ENCODE measurements at regions not wholly inside any gene's neighbourhood (a gene's known extent, or its start where the extent isn't known, plus 50 kb on each side); places are given as distances from the start of the nearest gene placed in this dataset.

DNA sequence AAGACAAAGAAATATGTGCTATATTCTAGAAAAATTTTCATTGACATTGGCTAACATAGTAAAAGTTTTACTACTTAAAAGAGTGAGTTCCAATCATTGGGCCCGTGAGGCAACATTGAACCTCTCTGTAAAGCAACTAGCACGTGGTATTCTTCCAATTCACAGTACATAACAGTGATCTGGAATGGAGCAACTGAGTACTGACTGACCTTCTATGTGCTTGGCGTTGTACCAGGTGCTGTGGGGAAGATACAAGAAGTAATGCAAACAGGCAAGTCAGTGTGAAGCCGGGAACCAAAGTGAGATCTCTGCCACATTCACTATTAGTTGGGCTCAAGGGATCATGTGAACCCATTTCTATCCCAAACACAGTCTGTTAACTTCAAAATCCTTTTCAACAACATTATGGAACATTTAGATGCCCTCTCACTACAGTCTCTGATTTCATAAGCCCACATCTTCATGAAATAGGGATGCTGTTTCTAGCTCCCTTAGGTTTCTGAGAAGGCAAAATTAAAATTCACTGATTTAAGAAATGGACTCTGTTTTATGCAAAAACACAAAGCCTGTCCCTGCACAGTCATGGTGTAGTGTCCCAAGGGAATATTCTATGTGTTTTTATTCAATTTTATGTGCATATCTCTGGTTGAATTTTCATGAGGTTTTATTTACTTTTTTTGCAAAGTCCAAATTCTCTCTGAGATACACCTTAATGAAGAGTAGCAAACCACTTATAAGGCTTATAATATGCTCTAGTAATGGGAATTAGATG lies 61.8 kb upstream of the NCAM1 start:
- no peak for DNase-seq (ENCODE audit: low spot score)

DNA sequence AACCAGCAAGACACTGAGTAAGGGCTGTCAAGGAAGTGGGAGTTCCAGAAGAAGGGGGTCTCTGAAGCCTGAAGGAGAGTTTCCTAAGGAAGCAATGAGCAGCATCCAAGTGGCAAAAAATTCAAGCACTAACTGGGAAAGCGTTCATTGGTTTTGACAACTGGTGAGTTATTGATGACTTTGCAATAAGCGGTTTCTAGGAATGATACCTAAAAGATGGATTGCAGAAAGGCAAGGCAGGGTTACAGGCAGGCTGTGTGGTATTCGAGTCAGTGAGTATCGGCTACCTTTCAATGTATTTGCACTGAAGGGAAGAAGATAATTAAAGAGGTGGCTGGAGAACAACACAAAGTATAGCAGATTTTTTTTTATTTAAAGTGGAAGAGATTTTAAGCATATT lies 59.3 kb upstream of the NCAM1 start:
- no peak for DNase-seq (ENCODE audit: low spot score)

DNA sequence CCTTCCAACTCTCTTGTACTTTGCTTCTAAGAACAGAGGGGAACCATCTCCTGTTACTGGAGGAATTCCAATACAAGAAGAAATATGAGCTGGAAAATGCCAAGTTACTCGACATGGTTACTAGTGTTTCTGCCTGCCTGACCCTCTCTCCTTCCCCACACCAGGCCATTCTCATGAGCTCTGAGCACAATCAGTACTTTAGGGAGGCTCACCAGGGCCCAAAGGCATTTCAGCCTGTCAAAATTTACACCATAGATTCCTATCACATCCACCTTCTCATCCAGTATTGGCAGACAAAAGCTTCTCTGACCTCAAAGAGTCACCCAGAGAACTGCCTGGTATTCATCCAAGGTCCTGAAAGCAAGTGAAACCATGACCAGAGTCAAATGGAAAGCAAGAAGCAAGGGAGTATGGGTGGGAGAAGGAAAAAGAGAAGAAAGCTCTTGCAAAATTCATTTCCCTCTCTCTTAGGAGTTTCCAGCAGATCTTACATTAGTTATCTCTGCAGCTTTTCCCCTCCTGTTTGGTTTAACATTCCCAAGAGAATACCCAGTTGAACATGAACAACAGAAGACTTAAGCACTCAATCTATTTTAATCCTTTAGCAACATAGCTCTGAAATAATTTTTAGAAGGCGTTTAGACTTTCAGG lies 58.7 kb upstream of the NCAM1 start:
- no peak for DNase-seq (ENCODE audit: low spot score)

GRCh38 chr11:112903340-112903739 lies 57.9 kb upstream of the NCAM1 start:
- DNase-seq (ENCODE audit: low spot score): no peak

DNA sequence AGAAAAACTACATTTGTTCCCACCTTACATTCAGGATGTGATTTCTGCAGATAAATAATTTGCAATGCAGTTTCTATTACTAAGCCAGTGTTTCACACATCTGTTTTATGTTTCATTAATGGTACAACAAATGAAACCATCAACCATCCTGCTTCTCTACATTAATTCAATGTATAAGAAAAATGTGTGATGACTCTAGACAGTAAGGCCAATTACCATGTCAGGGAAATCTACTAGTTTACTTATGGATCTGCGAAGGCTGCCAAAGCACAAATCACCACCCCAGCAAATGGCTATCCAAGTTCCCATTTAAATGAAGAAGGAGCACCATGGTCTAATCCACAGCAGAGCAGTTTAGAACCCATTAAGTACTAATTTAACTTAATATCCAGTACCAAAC lies 50.1 kb upstream of the NCAM1 start:
- DNase-seq (ENCODE audit: low spot score): no peak

All from ureter (tissue), 1 donor.